ENCODE measurements at regions not wholly inside any gene's neighbourhood (a gene's known extent, or its start where the extent isn't known, plus 50 kb on each side); places are given as distances from the start of the nearest gene placed in this dataset.
A peak's percentile ranks its signal among the peaks of the same experiment; 100 is the strongest.

GRCh38 chr2:64731263-64731643, 77.5 kb upstream of the SERTAD2 start:
- peak overlapping the region; percentile 19 for H3K27ac ChIP-seq
- H3K9me3 ChIP-seq (ENCODE audit: control insufficient read depth, low read length) = no peaks in the 10 kb centered on the region
- no peaks in the 10 kb centered on the region for H3K36me3 ChIP-seq (ENCODE audit: control insufficient read depth, insufficient read depth, low read length)
- no peak for TF ChIP-seq CTCF (IDR thresholded peaks at IDR 0.05)
- no peak overlapping the region for H3K4me2 ChIP-seq (ENCODE audit: low read length)
- H3K4me1 ChIP-seq = peaks cover 14% of the 10 kb centered on the region
- no peak overlapping the region for H3K9ac ChIP-seq
- no peaks in the 10 kb centered on the region for H3K27me3 ChIP-seq (ENCODE audit: control insufficient read depth, insufficient read depth, low read length)
- H3K79me2 ChIP-seq = no peaks in the 10 kb centered on the region
- H2AFZ ChIP-seq = peak overlapping the region; percentile 52
- H3K4me3 ChIP-seq (ENCODE audit: low read depth, low read length) = peak overlapping the region; percentile 28

- Histone ChIP-seq H3K4me3 (ENCODE audit: low read depth, low read length) (no peak overlapping the region), H2AFZ (no peak overlapping the region), H3K4me1 (peaks cover 14% of the 10 kb centered on the region), H3K27ac (no peak overlapping the region), H3K79me2 (no peaks in the 10 kb centered on the region), H3K27me3 (ENCODE audit: control insufficient read depth, insufficient read depth, low read length) (no peaks in the 10 kb centered on the region), H3K4me2 (ENCODE audit: low read length) (no peak overlapping the region), H3K9ac (no peak overlapping the region), H3K36me3 (ENCODE audit: control insufficient read depth, insufficient read depth, low read length) (no peaks in the 10 kb centered on the region), H3K9me3 (ENCODE audit: control insufficient read depth, low read length) (no peaks in the 10 kb centered on the region)
- no peak for TF ChIP-seq CTCF (IDR thresholded peaks at IDR 0.05)
Measured at GRCh38 chr2:64731746-64732145, 78.0 kb upstream of the SERTAD2 start.

- no peaks in the 10 kb centered on the region for H3K79me2 ChIP-seq
- TF ChIP-seq CTCF (IDR thresholded peaks at IDR 0.05) = no peak
- no peak overlapping the region for H3K27ac ChIP-seq
- no peak overlapping the region for H2AFZ ChIP-seq
- H3K9me3 ChIP-seq (ENCODE audit: control insufficient read depth, low read length) = no peaks in the 10 kb centered on the region
- peaks cover 14% of the 10 kb centered on the region for H3K4me1 ChIP-seq
- no peak overlapping the region for H3K4me2 ChIP-seq (ENCODE audit: low read length)
- no peaks in the 10 kb centered on the region for H3K36me3 ChIP-seq (ENCODE audit: control insufficient read depth, insufficient read depth, low read length)
- H3K4me3 ChIP-seq (ENCODE audit: low read depth, low read length) = no peak overlapping the region
- H3K9ac ChIP-seq = no peak overlapping the region
- no peaks in the 10 kb centered on the region for H3K27me3 ChIP-seq (ENCODE audit: control insufficient read depth, insufficient read depth, low read length)
Measured at GRCh38 chr2:64732146-64732545, 78.4 kb upstream of the SERTAD2 start.

GRCh38 chr2:64735504-64735903, 81.8 kb upstream of the SERTAD2 start:
- no peaks in the 10 kb centered on the region for H3K9me3 ChIP-seq (ENCODE audit: control insufficient read depth, low read length)
- no peak overlapping the region for H2AFZ ChIP-seq
- peaks cover 2% of the 10 kb centered on the region for H3K4me1 ChIP-seq
- no peak overlapping the region for H3K27ac ChIP-seq
- H3K27me3 ChIP-seq (ENCODE audit: control insufficient read depth, insufficient read depth, low read length) = no peaks in the 10 kb centered on the region
- no peaks in the 10 kb centered on the region for H3K36me3 ChIP-seq (ENCODE audit: control insufficient read depth, insufficient read depth, low read length)
- no peak overlapping the region for H3K4me3 ChIP-seq (ENCODE audit: low read depth, low read length)
- H3K79me2 ChIP-seq = no peaks in the 10 kb centered on the region
- TF ChIP-seq CTCF (IDR thresholded peaks at IDR 0.05) = no peak
- no peak overlapping the region for H3K4me2 ChIP-seq (ENCODE audit: low read length)
- no peak overlapping the region for H3K9ac ChIP-seq

- H3K9ac ChIP-seq = no peak overlapping the region
- H2AFZ ChIP-seq = no peak overlapping the region
- no peaks in the 10 kb centered on the region for H3K36me3 ChIP-seq (ENCODE audit: control insufficient read depth, insufficient read depth, low read length)
- no peaks in the 10 kb centered on the region for H3K4me1 ChIP-seq
- H3K79me2 ChIP-seq = no peaks in the 10 kb centered on the region
- no peak overlapping the region for H3K4me3 ChIP-seq (ENCODE audit: low read depth, low read length)
- H3K9me3 ChIP-seq (ENCODE audit: control insufficient read depth, low read length) = no peaks in the 10 kb centered on the region
- H3K27ac ChIP-seq = no peak overlapping the region
- no peak overlapping the region for H3K4me2 ChIP-seq (ENCODE audit: low read length)
- no peaks in the 10 kb centered on the region for H3K27me3 ChIP-seq (ENCODE audit: control insufficient read depth, insufficient read depth, low read length)
- TF ChIP-seq CTCF (IDR thresholded peaks at IDR 0.05) = no peak
Measured at GRCh38 chr2:64737547-64737946, 83.8 kb upstream of the SERTAD2 start.
